GM21381 (cell line): ENCODE measurements at regions not wholly inside any gene's neighbourhood (a gene's known extent, or its start where the extent isn't known, plus 50 kb on each side); places are given as distances from the start of the nearest gene placed in this dataset.
"Not testable (repeated sequence)": the region's sequence is repeated elsewhere in the genome, so short reads cannot be mapped to it uniquely, and the experiment has no call there.

Experiments used
- ATAC-seq: cut with Tn5 transposase; IDR thresholded peaks from one replicate; pipeline ENCODE4 v1.9.1; 2021; ENCODE audit warnings: mild to moderate bottlenecking, moderate library complexity; ENCODE audit not compliant: unreplicated experiment

DNA sequence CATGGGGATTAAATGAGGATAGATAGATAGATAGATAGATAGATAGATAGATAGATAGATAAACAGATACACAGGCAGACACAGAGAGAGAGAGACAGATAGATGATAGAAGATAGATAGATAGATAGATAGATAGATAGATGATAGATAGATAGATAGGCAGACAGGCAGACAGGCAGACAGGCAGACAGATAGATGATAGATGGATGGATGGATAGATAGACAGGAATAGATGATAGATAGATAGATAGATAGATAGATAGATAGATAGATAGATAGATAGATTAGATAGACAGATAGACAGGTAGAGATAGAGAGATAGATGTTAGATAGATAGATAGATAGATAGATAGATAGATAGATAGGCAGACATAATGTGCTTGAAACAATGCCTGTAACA is 137.3 kb downstream of the MED10 start:
- ATAC-seq: not testable (repeated sequence)

DNA sequence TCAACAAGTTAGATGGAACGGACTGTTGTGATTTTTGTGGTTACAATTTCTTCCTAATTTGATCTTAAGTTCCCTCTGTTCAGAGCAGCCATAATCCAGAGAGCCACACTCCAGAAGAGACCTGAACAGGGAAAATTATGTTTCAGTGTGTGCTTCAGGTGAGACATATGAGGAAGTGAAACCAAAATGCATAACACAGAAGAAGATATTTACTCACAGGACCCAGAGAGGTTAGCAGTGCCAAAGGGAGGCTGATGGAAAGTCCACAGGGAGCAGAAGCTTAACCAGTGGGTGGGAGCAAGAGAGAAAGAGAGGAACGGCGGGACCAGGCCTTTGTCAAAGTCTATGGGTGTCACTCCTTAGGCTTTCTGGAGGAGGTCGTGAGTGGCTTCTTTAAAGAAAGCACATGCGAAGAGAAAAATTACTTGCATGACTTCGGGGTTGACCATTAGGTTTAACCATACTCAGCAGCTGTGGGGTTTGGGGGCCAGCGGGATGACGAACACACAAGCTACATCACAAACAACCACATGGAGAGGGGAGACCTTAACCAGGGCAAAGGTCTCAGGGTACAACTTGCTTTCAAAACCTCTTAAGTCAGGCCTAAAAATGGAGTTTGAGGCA is 141.4 kb downstream of the MED10 start:
- ATAC-seq: peak; percentile 66

DNA sequence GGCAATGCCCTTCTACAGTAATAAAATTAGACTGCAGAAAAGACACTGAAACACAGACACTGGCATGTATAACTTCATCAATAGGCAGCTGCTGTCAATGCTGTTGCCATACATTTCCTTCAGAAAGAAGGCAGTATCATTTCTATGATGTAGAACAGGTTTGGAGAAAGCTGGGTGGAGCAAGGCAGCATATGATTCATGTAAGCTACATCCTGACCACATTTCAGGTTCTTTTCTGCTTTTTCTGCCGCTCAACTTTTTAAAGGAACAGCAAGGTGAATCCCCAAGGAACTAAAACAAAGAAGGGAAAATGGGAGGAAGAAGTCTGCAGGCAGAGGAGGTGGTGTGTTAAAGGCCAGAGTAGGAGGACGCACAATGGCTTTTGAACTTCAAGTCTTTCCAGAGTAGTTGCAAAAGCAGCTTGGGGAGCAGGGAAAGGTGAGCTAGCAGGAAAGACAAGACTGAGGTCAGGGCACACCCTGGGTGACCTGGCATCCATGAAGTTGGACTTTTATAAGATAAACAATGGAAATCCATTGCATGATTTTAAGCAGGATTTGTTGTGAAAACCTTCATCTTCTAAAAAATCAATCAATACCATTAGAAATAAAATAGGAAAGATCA is 142.1 kb downstream of the MED10 start:
- no peak for ATAC-seq

- no peak for ATAC-seq
Measured at GRCh38 chr5:6235726-6236125, 142.6 kb downstream of the MED10 start.

DNA sequence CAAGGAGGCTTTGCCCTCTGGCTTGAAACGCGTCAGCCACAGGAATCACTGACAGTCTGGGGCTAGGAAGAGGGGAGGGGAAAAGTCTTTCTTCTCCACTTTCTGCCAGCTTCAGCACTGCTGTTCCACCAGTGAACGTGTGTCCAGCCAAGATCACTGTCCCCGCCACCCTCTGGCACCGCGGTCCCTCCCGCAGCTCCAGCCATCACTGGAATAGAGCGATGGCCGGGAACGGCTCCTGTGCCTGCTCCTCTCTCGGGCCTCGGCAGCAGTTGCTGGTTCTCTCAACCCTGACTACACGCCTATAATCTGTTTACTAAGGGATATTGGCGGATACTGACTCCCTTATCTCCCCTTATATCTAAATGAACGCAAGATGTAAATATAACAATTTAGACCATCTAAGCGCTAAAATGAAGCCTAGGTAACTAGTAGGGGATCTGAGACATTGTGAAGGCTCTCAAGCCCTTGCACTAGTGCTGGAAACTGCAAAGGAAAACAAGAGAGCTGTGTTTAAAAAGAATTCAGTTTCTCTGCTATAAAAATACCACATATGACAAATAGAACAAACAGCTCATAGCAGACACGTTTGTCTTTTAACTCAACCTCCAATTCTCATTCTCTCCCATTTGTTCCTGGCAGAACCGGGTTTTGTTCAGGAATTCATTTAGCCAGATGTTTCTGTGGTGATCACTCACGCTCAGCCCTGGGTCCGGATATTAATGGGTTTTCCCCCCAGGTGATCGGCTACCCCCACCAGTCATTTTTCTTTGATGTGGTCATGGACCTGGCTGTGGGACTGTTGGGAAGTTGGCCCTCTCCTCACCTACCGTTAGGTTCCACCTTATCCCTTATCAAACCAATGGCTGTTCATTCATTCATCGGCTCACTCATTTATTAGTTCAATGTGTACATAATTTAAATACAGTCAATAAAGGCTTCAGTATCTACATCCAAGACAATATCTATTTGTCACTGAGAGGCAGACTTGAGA is 149.8 kb downstream of the MED10 start:
- ATAC-seq: no peak

DNA sequence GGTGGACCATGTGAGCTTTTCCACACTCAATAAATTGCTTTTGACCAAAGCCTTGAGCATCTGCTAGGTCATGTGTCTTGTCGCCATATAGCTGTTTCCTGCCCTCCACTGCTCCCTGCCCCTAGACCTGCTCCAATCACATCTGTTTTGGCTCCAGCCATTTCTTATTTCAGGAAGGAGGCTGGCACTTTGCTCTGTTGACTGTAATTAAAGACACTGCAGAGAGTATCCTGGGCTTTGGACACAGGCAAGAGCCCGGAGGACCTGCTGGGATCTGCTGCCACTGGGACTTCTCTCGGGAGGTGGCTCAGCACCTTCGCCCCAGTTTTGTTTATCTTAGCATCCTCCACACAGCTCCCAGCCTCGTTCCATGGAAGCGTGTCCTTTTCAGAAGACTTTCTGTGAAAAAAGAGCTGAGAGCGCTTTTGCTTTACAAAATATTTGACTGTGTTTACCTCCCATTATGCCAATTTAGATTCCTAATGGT is 153.2 kb downstream of the MED10 start:
- ATAC-seq: no peak

GRCh38 chr5:6224406-6224805 is 153.9 kb downstream of the MED10 start:
- no peak for ATAC-seq

DNA sequence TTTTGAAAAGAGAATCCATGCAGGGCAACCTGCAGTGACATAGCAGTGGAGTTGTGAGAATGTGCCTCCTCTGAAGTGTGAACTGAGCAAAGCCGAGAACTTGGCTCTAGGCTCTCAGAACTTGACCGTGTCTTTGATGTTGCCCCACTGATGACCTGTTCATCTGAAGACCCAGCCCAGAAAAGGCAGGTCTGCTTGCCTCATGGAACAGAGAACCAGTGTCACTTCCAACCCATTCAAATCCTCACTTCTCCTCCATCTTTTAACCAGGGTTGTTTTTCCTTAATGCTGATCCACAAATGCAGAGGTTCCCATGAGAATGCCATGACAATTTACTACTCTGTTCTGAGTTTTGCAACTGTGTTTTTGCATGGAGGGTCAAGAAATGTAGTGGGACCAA is 155.4 kb downstream of the MED10 start:
- ATAC-seq: no peak

GRCh38 chr5:6222121-6222520 is 156.2 kb downstream of the MED10 start:
- no peak for ATAC-seq

DNA sequence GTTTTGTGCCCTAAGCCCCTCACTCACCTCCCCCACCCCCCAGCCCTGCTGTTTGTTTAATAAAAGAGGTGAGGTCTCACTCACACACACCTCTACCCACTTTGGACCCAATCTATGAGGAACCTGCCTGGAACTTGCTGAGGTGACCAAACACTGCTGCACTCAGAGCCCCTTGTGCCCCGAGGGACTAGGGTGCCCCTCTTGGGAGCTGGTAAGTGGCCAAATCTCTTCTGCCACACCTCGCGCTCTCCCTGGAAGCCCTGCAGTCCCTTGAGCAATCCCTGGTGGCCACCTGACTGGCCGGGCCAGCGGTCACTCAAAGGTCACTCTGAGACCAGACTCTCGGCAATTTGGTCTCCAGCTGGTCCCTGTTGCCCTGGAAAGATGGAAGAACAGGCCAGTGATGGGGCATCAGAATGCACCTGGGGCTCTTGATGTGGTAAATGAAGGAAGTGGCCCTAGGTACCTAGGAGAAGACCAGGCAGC is 157.2 kb downstream of the MED10 start:
- ATAC-seq: no peak

DNA sequence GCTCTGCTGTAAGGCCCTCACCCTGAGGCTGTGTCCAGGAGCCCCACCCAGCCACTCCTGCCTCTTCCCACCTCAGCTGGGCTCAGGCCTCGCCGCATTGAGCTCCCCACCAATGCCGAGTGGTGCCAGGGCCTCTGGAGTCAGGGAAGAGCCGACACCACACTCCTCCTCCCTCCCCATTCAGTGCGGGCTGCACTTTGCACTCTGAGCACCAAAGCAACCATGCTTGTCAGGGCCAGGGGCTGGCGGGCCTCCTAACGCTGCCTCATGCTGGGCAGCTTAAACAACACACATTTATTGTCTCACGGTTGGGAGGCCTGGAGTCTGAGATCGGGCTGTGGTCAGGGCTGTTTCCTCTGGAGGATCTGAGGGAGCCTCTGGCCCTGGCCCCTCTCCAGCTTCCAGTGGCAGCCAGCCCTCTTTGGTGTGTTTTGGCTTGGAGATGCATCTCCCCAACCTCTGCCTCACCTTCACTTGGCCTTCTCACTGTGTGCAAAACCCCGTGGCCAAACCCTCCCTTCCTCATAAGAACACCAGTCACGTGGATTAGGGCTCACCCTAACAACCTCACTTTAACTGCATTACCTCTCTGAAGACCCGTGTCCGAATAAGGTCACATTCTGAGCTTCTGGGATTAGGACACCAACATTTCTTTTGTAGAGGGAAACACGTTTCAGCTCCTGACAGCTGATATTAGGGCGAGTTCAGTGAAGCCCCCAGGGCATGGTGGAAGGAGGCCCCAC is 157.8 kb downstream of the MED10 start:
- no peak for ATAC-seq

DNA sequence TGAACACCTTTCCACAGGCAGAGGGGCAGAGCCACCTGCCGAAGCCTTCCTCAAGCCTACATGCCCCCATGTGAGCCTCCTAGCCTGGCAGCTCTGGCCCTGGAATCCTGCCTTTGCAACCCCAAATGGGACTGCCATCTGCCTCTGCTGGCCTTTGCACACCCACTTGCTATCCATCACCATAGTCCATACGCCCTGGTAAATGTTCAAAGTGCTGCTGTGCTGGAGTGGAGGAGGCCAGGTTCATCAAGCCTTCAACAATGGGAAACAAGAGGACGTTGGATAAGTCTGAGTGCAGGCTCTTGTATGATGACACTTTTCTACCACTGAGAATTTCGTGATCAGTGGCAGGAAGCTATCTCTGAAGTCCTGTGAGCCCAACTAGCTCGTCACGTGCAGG is 159.8 kb downstream of the MED10 start:
- no peak for ATAC-seq

DNA sequence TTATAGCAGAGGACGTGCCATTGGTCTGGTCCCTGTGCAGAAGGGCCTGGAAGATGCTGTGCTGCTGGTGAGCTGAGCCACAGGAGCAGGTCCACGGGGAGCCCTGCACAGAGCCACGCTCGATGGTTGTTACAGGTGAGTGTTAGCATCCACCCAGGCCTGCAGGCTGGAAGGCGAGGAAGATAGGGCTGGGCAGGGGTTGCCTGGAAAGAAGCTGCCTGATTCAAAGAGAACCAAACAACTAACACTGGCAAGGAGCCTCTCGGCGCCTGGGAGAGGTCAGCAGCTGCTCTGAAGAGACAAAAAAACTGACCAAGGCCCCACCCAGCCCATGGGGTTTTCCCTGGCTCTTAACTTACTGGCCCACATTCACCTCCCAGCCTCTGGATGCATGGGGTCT is 160.2 kb downstream of the MED10 start:
- ATAC-seq: no peak

DNA sequence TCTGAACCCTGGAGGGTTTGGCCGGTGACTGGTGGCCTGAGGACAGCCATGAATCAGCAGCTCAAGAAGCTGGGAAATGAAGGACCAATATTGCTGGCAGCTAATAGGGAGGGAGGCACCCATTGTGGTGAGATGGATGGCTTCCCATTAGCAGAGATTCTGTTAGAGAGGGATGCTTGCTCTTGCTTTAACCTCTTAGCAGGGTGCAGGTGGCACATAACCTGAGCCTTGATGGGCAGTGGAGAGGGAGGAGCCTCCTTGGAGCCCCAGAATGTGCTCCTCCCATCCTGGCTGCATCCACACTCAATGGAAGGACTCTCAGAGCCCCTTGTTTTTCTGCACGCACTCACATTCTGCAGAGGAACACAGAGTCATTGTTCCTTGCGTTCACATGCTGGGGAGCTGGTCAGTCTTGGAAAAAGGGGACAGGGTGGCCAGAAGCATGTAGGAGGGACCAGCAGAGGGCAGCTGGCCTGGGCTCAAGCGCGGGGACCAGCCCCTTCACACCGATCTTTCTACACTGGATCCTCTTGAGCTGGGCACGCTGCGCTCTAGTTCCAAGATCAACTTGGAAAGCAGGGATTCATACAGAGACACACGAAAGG is 161.8 kb downstream of the MED10 start:
- no peak for ATAC-seq

DNA sequence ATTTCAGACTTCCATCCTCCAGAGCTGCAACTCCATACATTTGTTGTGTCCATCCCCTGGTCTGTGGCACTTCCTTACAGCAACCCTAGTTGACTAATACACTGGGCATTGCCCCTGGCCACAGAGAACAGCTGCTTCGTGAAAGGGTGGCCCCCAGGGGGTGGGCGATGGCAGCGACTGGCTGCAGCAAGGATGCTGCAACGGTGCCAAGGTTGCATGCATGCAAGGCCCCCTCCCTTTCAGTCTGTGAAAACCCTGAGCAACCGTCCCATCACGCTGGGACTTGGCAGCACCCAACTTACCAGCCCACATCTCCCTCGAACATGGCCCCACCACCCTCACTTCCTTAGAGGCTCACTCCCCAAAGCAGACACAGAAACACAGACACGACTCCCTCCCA is 162.5 kb downstream of the MED10 start:
- no peak for ATAC-seq

DNA sequence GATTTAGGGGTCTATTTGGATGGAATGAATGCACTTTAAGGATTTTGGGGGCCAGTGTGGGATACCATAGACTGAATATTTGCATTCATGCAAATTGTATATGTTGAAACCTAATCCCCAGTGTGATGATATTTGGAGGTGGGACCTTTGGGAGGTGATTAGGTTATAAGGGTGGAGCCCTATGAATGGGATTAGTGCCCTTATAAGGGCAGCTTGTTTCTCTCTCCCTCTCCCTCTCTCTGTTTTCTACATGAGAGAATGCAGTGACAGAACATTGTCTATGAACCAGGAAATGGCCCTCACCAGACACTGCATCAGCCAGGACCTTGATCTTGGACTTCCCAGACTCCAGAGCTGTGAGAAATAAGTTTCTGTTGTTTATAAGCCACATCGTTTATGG is 166.1 kb downstream of the MED10 start:
- ATAC-seq: no peak

- ATAC-seq: no peak
Measured at GRCh38 chr5:6206501-6206900, 171.8 kb downstream of the MED10 start.

GRCh38 chr5:6202968-6203365 is 175.4 kb downstream of the MED10 start:
- ATAC-seq: no peak

DNA sequence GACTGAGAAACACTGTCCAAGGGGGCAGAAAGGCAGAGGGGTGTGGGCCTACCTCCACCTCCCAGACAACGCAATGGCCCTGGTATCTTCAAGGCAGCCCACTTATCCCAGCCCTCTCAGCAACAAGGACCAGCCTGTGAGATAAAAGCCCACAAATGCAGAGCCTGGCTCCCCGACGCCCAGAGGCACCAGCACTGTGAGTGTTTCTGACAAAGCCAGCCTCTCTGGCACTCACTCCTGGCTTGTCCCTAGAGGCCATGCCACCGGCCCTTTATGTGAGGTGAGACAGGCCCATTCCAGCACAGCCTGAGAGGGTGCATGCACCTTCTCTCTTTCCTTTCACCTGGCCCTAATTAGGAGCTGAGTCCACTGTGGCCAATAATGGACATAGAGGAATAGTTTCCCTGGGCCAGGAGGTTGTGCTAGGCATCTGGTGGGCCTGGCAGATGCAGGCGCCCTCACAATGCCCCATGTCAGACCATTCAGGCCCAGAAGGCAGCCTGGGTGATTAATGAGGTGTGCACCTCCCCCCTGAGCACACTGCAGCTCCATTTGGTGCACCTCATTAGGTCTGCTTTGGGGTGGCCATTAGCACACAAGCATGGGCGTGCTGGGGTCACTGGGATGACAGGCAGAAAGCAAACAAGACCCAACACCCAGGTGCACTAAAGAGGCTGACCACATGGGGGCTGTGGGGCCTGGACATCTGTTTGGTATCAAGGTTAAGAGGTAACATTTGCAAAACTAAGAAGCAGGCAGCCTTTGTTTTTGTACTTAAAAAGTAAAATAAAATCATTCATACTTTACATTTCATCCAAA is 176.0 kb downstream of the MED10 start:
- ATAC-seq: no peak

DNA sequence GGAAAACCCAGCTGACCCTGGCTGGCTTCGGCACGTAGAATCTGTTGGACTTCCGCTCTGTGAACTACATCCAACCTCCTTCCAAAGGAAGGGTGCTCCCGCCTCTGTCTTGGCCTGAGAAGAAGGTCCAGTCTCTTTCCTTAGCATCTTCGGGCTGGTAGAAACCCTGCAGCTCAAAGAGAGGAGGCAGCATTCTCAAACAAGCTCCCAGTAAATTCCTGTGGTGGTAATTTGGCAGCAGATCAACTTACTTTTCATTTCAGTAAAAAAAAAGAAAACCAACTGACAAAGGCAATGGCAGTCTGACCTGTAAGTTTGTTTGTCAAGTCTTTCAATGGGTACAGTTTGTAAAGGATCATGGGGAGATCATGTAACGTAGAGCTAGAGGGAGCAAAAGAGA is 176.7 kb downstream of the MED10 start:
- no peak for ATAC-seq
